Panc1 (cell line): ENCODE measurements at regions not wholly inside any gene's neighbourhood (a gene's known extent, or its start where the extent isn't known, plus 50 kb on each side); places are given as distances from the start of the nearest gene placed in this dataset.

Experiments
- ATAC-seq: fragments of 200-7000 bp; cut with Tn5 transposase; 2 replicates; pipeline ENCODE4 v1.9.1; 2020; ENCODE audit warnings: mild to moderate bottlenecking, moderate library complexity
- BruUV-seq: library from RNA; stranded (reverse); fragments of 400-500 nt; replicated peaks from 2 replicates; lab custom pipeline; 2021; lab: Mats Ljungman, UMichigan
- CTCF ChIA-PET: fragments of 300-600 bp; sonication (Branson Sonifier 250); formaldehyde crosslinking; loops from one replicate; lab custom pipeline; 2022; ENCODE audit warnings: antibody characterized with exemption; lab: Charles Lee
- POLR2A ChIA-PET: fragments of 300-600 bp; sonication (Branson Sonifier 250); formaldehyde crosslinking; loops from one replicate; lab custom pipeline; 2022; ENCODE audit warnings: antibody characterized with exemption; lab: Charles Lee
- DNase-seq: peaks from one replicate; pipeline ENCODE4 v3.0.0-alpha.2; 2010; ENCODE audit warnings: low read depth, low spot score
- H3K27ac ChIP-seq: 2 replicates; pipeline ENCODE4 v1.5.1; 2011; ENCODE audit warnings: mild to moderate bottlenecking, low read length, inconsistent platforms
- H3K27me3 ChIP-seq: fragments of 200-500 bp; sonication (Bioruptor generic); 2 replicates; pipeline ENCODE4 v1.6.0; 2014; ENCODE audit warnings: low read length, inconsistent platforms; ENCODE audit not compliant: control insufficient read depth, insufficient read depth
- H3K36me3 ChIP-seq: fragments of 200-500 bp; sonication (Bioruptor generic); 2 replicates; pipeline ENCODE4 v1.5.1; 2014; ENCODE audit warnings: inconsistent platforms, mild to moderate bottlenecking, low read length, moderate library complexity; ENCODE audit not compliant: control insufficient read depth, insufficient read depth
- H3K4me1 ChIP-seq: 2 replicates; pipeline ENCODE4 v1.5.1; 2011; ENCODE audit warnings: inconsistent platforms, mild to moderate bottlenecking, low read length, moderate library complexity; ENCODE audit not compliant: control insufficient read depth, insufficient read depth
- H3K4me3 ChIP-seq, 2 experiments: 2 replicates each; pipeline ENCODE4 v1.5.1; 2011 to 2012; ENCODE audit warnings: low read depth in 2 of 2, low read length in 2 of 2, mild to moderate bottlenecking in 2 of 2, inconsistent platforms in 1 of 2, moderate library complexity in 1 of 2
- H3K9me3 ChIP-seq: fragments of 200-500 bp; sonication (Bioruptor generic); 2 replicates; pipeline ENCODE4 v1.5.1; 2014; ENCODE audit warnings: low read depth, mild to moderate bottlenecking, inconsistent platforms, low read length, moderate library complexity; ENCODE audit not compliant: control insufficient read depth, insufficient read depth
- CTCF ChIP-seq: fragments of 450-650 bp; IDR thresholded peaks from 2 replicates; pipeline ENCODE4 v1.5.1; 2017; ENCODE audit warnings: mild to moderate bottlenecking
- POLR2AphosphoS5 ChIP-seq: IDR thresholded peaks from 2 replicates; pipeline ENCODE4 v1.6.1; 2012; ENCODE audit warnings: mild to moderate bottlenecking, low read depth, low read length, moderate library complexity
- REST ChIP-seq, 2 experiments: IDR thresholded peaks; 2 replicates each; pipeline ENCODE4 v1.6.1; 2011 to 2012; ENCODE audit warnings: low read depth in 2 of 2, control low read depth in 1 of 2, low read length in 1 of 2, mild to moderate bottlenecking in 1 of 2, moderate library complexity in 1 of 2; ENCODE audit not compliant: insufficient read depth in 1 of 2
- SIN3A ChIP-seq: IDR thresholded peaks from 2 replicates; pipeline ENCODE4 v1.6.1; 2012; ENCODE audit warnings: low read depth, mild to moderate bottlenecking, low read length, moderate library complexity, borderline replicate concordance; ENCODE audit not compliant: insufficient read depth
- TCF7L2 ChIP-seq: IDR thresholded peaks from 2 replicates; pipeline ENCODE4 v1.6.1; 2011; ENCODE audit warnings: mild to moderate bottlenecking, low read depth, low read length, inconsistent platforms
- in situ Hi-C: cut with HindIII; loops from 2 replicates; pipeline ENCODE4 v1.10.0; 2016; ENCODE audit warnings: low sequenced_read_pairs, low pct_unique_long_range_greater_than_20kb
- intact Hi-C: fragments of 100-400 bp; cut with micrococcal nuclease; formaldehyde crosslinking; loops from one replicate; pipeline ENCODE4 v1.10.0; 2022; ENCODE audit not compliant: unreplicated experiment

GRCh38 chr17:43337684-43338428, 60.9 kb upstream of the ARL4D start:
- DNase-seq (no peak), ATAC-seq (no peak)
- no peak overlapping the region for H3K27ac ChIP-seq
- H3K36me3 ChIP-seq, result no peaks in the 10 kb centered on the region
- BruUV-seq, result no TSS peak
- intact Hi-C loops (no loop called here), in situ Hi-C loops (no loop called here)
- H3K4me3 ChIP-seq, result no peak overlapping the region
- ChIA-PET CTCF (no interaction called here), POLR2A (no interaction called here)
- H3K9me3 ChIP-seq, result no peaks in the 10 kb centered on the region
- no peak for TF ChIP-seq SIN3A
- TF ChIP-seq CTCF, result no peak
- no peak for TF ChIP-seq REST (IDR thresholded peaks at IDR 0.05; ENCODE audit: insufficient read depth in 1 of 2, low read depth in 2 of 2, low read length in 1 of 2)
- TF ChIP-seq TCF7L2, result no peak
- no peak for TF ChIP-seq POLR2AphosphoS5
- peaks cover 10% of the 10 kb centered on the region for H3K4me1 ChIP-seq
- no peaks in the 10 kb centered on the region for H3K27me3 ChIP-seq

GRCh38 chr17:43334738-43335402, 63.9 kb upstream of the ARL4D start:
- Histone ChIP-seq H3K27ac (no peak overlapping the region), H3K4me1 (peaks cover 4% of the 10 kb centered on the region; the same call in 1 of the 2 replicates), H3K27me3 (no peaks in the 10 kb centered on the region), H3K9me3 (no peaks in the 10 kb centered on the region), H3K36me3 (no peaks in the 10 kb centered on the region), H3K4me3 (no peak overlapping the region)
- TF ChIP-seq POLR2AphosphoS5 (no peak), SIN3A (no peak), REST (IDR thresholded peaks at IDR 0.05; ENCODE audit: insufficient read depth in 1 of 2, low read depth in 2 of 2, low read length in 1 of 2) (no peak), CTCF (no peak), TCF7L2 (no peak)
- ChIA-PET POLR2A (no interaction called here), CTCF (no interaction called here)
- intact Hi-C loops (no loop called here), in situ Hi-C loops (no loop called here)
- BruUV-seq, result no TSS peak
- DNase-seq (no peak), ATAC-seq (no peak)
